ENCODE measurements at regions not wholly inside any gene's neighbourhood (a gene's known extent, or its start where the extent isn't known, plus 50 kb on each side); places are given as distances from the start of the nearest gene placed in this dataset.

- TF ChIP-seq CTCF (conservative IDR thresholded peaks at IDR 0.05) (no peak), EZH2 (IDR thresholded peaks at IDR 0.05; ENCODE audit: low read depth) (no peak)
Observed at GRCh38 chr14:32259368-32260013, 56.4 kb upstream of the RNU6-8 start.

All from PC-9 (cell line).